ENCODE measurements at regions not wholly inside any gene's neighbourhood (a gene's known extent, or its start where the extent isn't known, plus 50 kb on each side); places are given as distances from the start of the nearest gene placed in this dataset.

GRCh38 chr6:15796130-15796771 is 133.4 kb upstream of the DTNBP1 start:
- no peak for DNase-seq

- DNase-seq, result no peak
These were observed 131.0 kb upstream of the DTNBP1 start for GRCh38 chr6:15793826-15794225.

GRCh38 chr6:15793288-15793687 is 130.5 kb upstream of the DTNBP1 start:
- no peak for DNase-seq

GRCh38 chr6:15792842-15793241 is 130.0 kb upstream of the DTNBP1 start:
- DNase-seq, result no peak

GRCh38 chr6:15791448-15792181 is 128.8 kb upstream of the DTNBP1 start:
- DNase-seq, result no peak

- no peak for DNase-seq
These were observed 127.3 kb upstream of the DTNBP1 start for GRCh38 chr6:15790116-15790515.

GRCh38 chr6:15786846-15787245 is 124.0 kb upstream of the DTNBP1 start:
- DNase-seq, result no peak

GRCh38 chr6:15783484-15783883 is 120.7 kb upstream of the DTNBP1 start:
- no peak for DNase-seq

GRCh38 chr6:15781890-15782289 is 119.1 kb upstream of the DTNBP1 start:
- DNase-seq, result no peak

- no peak for DNase-seq
These were observed 118.5 kb upstream of the DTNBP1 start for GRCh38 chr6:15781333-15781732.

GRCh38 chr6:15780437-15780836 is 117.6 kb upstream of the DTNBP1 start:
- no peak for DNase-seq

GRCh38 chr6:15779726-15780125 is 116.9 kb upstream of the DTNBP1 start:
- DNase-seq, result no peak

- DNase-seq, result no peak
These were observed 113.7 kb upstream of the DTNBP1 start for GRCh38 chr6:15776458-15776980.

- DNase-seq, result no peak
These were observed 112.9 kb upstream of the DTNBP1 start for GRCh38 chr6:15775741-15776140.

- no peak for DNase-seq
These were observed 112.3 kb upstream of the DTNBP1 start for GRCh38 chr6:15775076-15775634.

GRCh38 chr6:15773806-15774410 is 111.1 kb upstream of the DTNBP1 start:
- DNase-seq, result no peak

- DNase-seq, result peak; percentile 11 to 34
These were observed 107.7 kb upstream of the DTNBP1 start for GRCh38 chr6:15770347-15771143.

GRCh38 chr6:15769511-15770018 is 106.7 kb upstream of the DTNBP1 start:
- no peak for DNase-seq

GRCh38 chr6:15768999-15769398 is 106.2 kb upstream of the DTNBP1 start:
- no peak for DNase-seq

GRCh38 chr6:15763837-15764236 is 101.0 kb upstream of the DTNBP1 start:
- no peak for DNase-seq

- no peak for DNase-seq
These were observed 100.5 kb upstream of the DTNBP1 start for GRCh38 chr6:15763364-15763763.

- DNase-seq, result no peak
These were observed 98.2 kb upstream of the DTNBP1 start for GRCh38 chr6:15761045-15761502.
